ENCODE measurements at regions not wholly inside any gene's neighbourhood (a gene's known extent, or its start where the extent isn't known, plus 50 kb on each side); places are given as distances from the start of the nearest gene placed in this dataset.
A peak's percentile ranks its signal among the peaks of the same experiment; 100 is the strongest.
"Not testable (repeated sequence)": the region's sequence is repeated elsewhere in the genome, so short reads cannot be mapped to it uniquely, and the experiment has no call there.

DNA sequence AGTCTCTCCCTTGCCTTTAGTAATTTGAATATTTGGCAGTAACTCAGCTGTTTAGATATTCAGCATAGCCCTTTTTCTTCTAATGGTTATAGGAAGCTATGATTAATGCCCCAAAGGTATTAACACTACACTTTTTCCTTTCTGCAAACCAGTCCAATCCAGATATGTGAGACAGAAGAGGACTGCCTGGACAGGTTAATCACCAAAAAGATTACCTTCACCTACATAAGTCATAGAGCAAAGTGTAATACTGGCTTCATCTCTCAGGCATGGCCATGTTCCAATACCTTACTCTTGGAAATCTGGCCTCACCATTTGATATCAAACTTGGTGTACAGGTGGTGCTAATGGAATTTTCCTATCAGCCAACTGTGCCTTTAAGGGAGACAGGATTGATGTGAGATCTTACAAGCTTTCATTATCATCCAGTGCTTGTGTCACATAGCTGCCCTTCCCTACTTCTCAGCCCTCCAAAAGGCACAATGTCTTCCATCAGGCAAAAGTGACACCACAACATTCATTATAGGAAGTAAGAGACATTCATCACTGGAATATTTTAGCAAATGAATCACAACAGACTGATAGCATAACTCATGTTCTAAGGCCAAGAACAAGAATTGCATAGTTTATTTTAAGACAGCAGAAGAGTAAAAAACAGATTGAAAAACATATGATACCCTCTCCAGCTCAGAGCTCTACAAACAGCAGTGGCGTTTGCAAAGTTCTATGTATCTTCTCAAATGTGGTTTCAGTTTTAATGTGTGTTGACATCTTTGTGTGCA is 91.2 kb upstream of the PAM start:
- no peak for DNase-seq (ENCODE audit: low spot score)
- H3K27ac ChIP-seq, result no peak overlapping the region
- TF ChIP-seq, protein P1, sequence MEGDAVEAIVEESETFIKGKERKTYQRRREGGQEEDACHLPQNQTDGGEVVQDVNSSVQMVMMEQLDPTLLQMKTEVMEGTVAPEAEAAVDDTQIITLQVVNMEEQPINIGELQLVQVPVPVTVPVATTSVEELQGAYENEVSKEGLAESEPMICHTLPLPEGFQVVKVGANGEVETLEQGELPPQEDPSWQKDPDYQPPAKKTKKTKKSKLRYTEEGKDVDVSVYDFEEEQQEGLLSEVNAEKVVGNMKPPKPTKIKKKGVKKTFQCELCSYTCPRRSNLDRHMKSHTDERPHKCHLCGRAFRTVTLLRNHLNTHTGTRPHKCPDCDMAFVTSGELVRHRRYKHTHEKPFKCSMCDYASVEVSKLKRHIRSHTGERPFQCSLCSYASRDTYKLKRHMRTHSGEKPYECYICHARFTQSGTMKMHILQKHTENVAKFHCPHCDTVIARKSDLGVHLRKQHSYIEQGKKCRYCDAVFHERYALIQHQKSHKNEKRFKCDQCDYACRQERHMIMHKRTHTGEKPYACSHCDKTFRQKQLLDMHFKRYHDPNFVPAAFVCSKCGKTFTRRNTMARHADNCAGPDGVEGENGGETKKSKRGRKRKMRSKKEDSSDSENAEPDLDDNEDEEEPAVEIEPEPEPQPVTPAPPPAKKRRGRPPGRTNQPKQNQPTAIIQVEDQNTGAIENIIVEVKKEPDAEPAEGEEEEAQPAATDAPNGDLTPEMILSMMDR (IDR thresholded peaks at IDR 0.05), result no peak
- H3K4me3 ChIP-seq, result peak overlapping the region; percentile 17

- H3K4me3 ChIP-seq, result peak overlapping the region; percentile 17
- TF ChIP-seq, protein P1 (IDR thresholded peaks at IDR 0.05), result no peak
- no peak overlapping the region for H3K27ac ChIP-seq
- DNase-seq (ENCODE audit: low spot score), result no peak
Observed at GRCh38 chr5:102664616-102665335, 90.3 kb upstream of the PAM start.

DNA sequence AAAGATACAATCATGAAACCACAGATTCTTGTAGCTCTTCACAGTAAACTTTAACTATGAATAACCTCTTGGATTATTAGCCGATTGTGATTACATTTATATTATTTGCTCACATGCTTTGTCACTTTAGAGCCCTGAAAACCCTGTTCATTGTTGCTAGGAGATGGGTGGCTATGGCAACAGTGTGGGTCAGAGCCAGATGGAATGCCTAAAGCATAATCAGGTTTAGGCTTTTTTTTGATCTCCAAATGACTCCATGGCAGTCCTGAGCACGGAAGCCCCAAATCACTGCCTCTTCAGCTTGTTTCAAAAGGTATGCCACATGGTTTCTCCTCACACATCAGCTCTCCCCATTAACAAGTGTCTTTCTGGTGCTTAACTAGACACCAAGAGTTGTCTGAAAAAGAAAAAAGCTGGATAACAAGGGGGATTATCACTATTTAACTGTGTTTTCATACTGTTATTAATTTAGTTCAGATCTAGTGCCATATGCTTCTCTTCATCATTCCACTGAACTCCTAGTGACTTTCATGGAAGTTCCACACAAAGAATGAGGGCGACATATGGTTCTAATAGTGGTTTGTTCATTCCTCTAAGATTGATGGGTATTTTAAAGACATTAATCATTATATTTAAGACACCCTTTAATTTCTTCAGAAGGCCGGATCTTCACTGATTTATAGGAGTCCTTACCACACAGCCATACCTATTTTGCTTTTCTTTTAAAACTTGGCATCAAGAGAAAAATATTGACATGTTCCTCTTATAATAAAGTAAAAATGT is 88.8 kb upstream of the PAM start:
- TF ChIP-seq, protein P1 (IDR thresholded peaks at IDR 0.05), result no peak
- H3K4me3 ChIP-seq, result no peak overlapping the region
- no peak for DNase-seq (ENCODE audit: low spot score)
- no peak overlapping the region for H3K27ac ChIP-seq

- DNase-seq (ENCODE audit: low spot score), result no peak
- Histone ChIP-seq H3K27ac (no peak overlapping the region), H3K4me3 (no peak overlapping the region)
- TF ChIP-seq, protein P1 (IDR thresholded peaks at IDR 0.05), result no peak
Observed at GRCh38 chr5:102668220-102668932, 86.7 kb upstream of the PAM start.

- DNase-seq (ENCODE audit: low spot score), result no peak
- TF ChIP-seq, protein P1 (IDR thresholded peaks at IDR 0.05), result no peak
- H3K4me3 ChIP-seq, result no peak overlapping the region
- H3K27ac ChIP-seq, result no peak overlapping the region
Observed at GRCh38 chr5:102670224-102670836, 84.8 kb upstream of the PAM start.

DNA sequence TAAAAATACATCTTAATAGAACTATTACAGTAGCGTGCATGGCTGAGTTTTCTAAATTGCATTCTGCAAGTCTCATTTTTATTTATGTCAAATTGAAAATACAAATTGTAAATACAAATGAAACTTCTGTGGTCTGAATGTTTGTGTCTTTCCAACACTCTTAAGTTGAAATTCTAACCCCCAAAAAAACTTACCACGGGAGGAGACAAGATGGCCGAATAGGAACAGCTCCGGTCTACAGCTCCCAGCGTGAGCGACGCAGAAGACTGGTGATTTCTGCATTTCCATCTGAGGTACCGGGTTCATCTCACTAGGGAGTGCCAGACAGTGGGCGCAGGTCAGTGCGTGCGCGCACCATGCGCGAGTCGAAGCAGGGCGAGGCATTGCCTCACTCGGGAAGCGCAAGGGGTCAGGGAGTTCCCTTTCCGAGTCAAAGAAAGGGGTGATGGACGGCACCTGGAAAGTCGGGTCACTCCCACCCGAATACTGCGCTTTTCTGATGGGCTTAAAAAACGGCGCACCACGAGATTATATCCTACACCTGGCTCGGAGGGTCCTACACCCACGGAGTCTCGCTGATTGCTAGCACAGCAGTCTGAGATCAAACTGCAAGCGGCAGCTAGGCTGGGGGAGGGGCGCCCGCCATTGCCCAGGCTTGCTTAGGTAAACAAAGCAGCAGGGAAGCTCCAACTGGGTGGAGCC is 83.9 kb upstream of the PAM start:
- not testable (repeated sequence) for DNase-seq (ENCODE audit: low spot score); H3K27ac ChIP-seq

More for the DNA sequence above, 83.9 kb upstream of the PAM start:
- not testable (repeated sequence) for H3K4me3 ChIP-seq
